Aorta (tissue), 5 donors: ENCODE measurements at regions not wholly inside any gene's neighbourhood (a gene's known extent, or its start where the extent isn't known, plus 50 kb on each side); places are given as distances from the start of the nearest gene placed in this dataset.
"Not testable (repeated sequence)": the region's sequence is repeated elsewhere in the genome, so short reads cannot be mapped to it uniquely, and the experiment has no call there.

Experiments
- ATAC-seq: fragments of 200-7000 bp; cut with Tn5 transposase; one replicate; pipeline ENCODE4 v1.9.1; 2022; ENCODE audit warnings: moderate library complexity; ENCODE audit not compliant: low FRiP score
- DNase-seq, 2 donors: peaks; one replicate each; pipeline ENCODE4 v3.0.0-alpha.2; 2020
- H3K27ac ChIP-seq, 2 donors: one replicate each; pipeline ENCODE4 v1.5.1; 2013; ENCODE audit warnings: low read length in 2 of 2, mild to moderate bottlenecking in 2 of 2, moderate library complexity in 2 of 2, control low read depth in 1 of 2, inconsistent platforms in 1 of 2, low read depth in 1 of 2
- H3K27me3 ChIP-seq, 2 donors: one replicate each; pipeline ENCODE4 v1.6.1; 2013; ENCODE audit warnings: control low read depth in 1 of 2, low read length in 1 of 2, mild to moderate bottlenecking in 1 of 2, moderate library complexity in 1 of 2; ENCODE audit not compliant: insufficient read depth in 2 of 2, control insufficient read depth in 1 of 2
- H3K36me3 ChIP-seq, 2 donors: one replicate each; pipeline ENCODE4 v1.6.1; 2013; ENCODE audit warnings: control low read depth in 1 of 2, low read length in 1 of 2, mild to moderate bottlenecking in 1 of 2; ENCODE audit not compliant: insufficient read depth in 2 of 2, control insufficient read depth in 1 of 2
- H3K4me1 ChIP-seq, 2 donors: one replicate each; pipeline ENCODE4 v1.6.1; 2013; ENCODE audit warnings: low read length in 2 of 2, control low read depth in 1 of 2, mild to moderate bottlenecking in 1 of 2, moderate library complexity in 1 of 2; ENCODE audit not compliant: insufficient read depth in 2 of 2, control insufficient read depth in 1 of 2
- H3K4me3 ChIP-seq, 2 donors: one replicate each; pipeline ENCODE4 v1.5.1; 2013; ENCODE audit warnings: low read length in 2 of 2, control low read depth in 1 of 2, mild to moderate bottlenecking in 1 of 2
- H3K9me3 ChIP-seq: one replicate; pipeline ENCODE4 v1.6.1; 2013; ENCODE audit warnings: mild to moderate bottlenecking, low read length; ENCODE audit not compliant: control insufficient read depth
- WGBS, 2 donors: extraction: QIAGEN DNeasy Blood & Tissue Kit; methylation state at CpG; one replicate each; pipeline ENCODE4 v1.1.7; 2013; 5-methylcytosine and 5-hydroxymethylcytosine counted together
- intact Hi-C, 2 donors: fragments of 100-400 bp; cut with DNase I; formaldehyde crosslinking; loops; one replicate each; pipeline versions ENCODE4 v1.14.2 to v1.15.0; 2022
- donor health status: healthy with polysubstance abuse.
- donor health status: Bipolar disorder and iron deficiency.
- donor health status: DM: no; HTN: no; CAD: no.
- donor health status: DM: no; HTN: no; CAD: no.
- donor health status: DM: yes; HTN: yes; CAD: no.

- H3K27ac ChIP-seq = no peak overlapping the region
- H3K4me3 ChIP-seq = no peak overlapping the region
- H3K9me3 ChIP-seq = no peaks in the 10 kb centered on the region
- DNase-seq (no peak), ATAC-seq (no peak)
- intact Hi-C loops = no loop called here
- H3K36me3 ChIP-seq = no peaks in the 10 kb centered on the region
- H3K27me3 ChIP-seq = no peaks in the 10 kb centered on the region
- H3K4me1 ChIP-seq = no peaks in the 10 kb centered on the region
These were observed 228.6 kb downstream of the FNDC1 start for GRCh38 chr6:159397753-159398152.

- Histone ChIP-seq H3K4me3 (no peak overlapping the region), H3K36me3 (no peaks in the 10 kb centered on the region), H3K9me3 (no peaks in the 10 kb centered on the region), H3K4me1 (no peaks in the 10 kb centered on the region), H3K27me3 (no peaks in the 10 kb centered on the region), H3K27ac (no peak overlapping the region)
- no peak for ATAC-seq
- 91 to 94% methylated on average over 6 of the region's 6 CpGs for WGBS, 2 donors
- intact Hi-C loops = no loop called here
- no peak for DNase-seq
These were observed 226.4 kb downstream of the FNDC1 start for GRCh38 chr6:159395609-159396008.

GRCh38 chr6:159392695-159393094, 223.5 kb downstream of the FNDC1 start:
- H3K27me3 ChIP-seq, H3K4me1 ChIP-seq, ATAC-seq, intact Hi-C loops, H3K36me3 ChIP-seq, H3K27ac ChIP-seq, H3K4me3 ChIP-seq, DNase-seq, H3K9me3 ChIP-seq: not testable (repeated sequence)
- WGBS, 2 donors = 96 to 98% methylated on average over 3 of the region's 3 CpGs

GRCh38 chr6:159390381-159390780, 221.2 kb downstream of the FNDC1 start:
- Histone ChIP-seq H3K4me1 (peaks cover 0 to 3% of the 10 kb centered on the region in 2 donors), H3K4me3 (no peak overlapping the region), H3K9me3 (no peaks in the 10 kb centered on the region), H3K27ac (peak overlapping the region in 1 of 2 donors; percentile 55), H3K27me3 (no peaks in the 10 kb centered on the region), H3K36me3 (no peaks in the 10 kb centered on the region)
- intact Hi-C loops = no loop called here
- WGBS, 2 donors = 2 to 4% methylated on average over 3 of the region's 3 CpGs
- DNase-seq = peak in 1 of 2 donors; percentile 59
- peak; percentile 22 for ATAC-seq

GRCh38 chr6:159389695-159390094, 220.5 kb downstream of the FNDC1 start:
- ATAC-seq = no peak
- no peak overlapping the region for H3K27ac ChIP-seq
- H3K9me3 ChIP-seq = no peaks in the 10 kb centered on the region
- intact Hi-C loops = no loop called here
- no peaks in the 10 kb centered on the region for H3K36me3 ChIP-seq
- DNase-seq = no peak
- WGBS, 2 donors = 74 to 77% methylated on average over 3 of the region's 3 CpGs
- H3K27me3 ChIP-seq = no peaks in the 10 kb centered on the region
- H3K4me1 ChIP-seq = peaks cover 0 to 3% of the 10 kb centered on the region in 2 donors
- H3K4me3 ChIP-seq = no peak overlapping the region

GRCh38 chr6:159380114-159380513, 210.9 kb downstream of the FNDC1 start:
- no peaks in the 10 kb centered on the region for H3K9me3 ChIP-seq
- DNase-seq (no peak), ATAC-seq (no peak)
- intact Hi-C loops = no loop called here
- no peak overlapping the region for H3K27ac ChIP-seq
- H3K4me1 ChIP-seq = no peaks in the 10 kb centered on the region
- no peak overlapping the region for H3K4me3 ChIP-seq
- 100% methylated on average over 1 of the region's 1 CpG for WGBS, 2 donors
- H3K27me3 ChIP-seq = no peaks in the 10 kb centered on the region
- no peaks in the 10 kb centered on the region for H3K36me3 ChIP-seq

GRCh38 chr6:159378411-159379328, 209.5 kb downstream of the FNDC1 start:
- intact Hi-C loops = loop anchor here in 1 of 2 donors (5.0 to 10.0 kb wide), 3 partner anchors 66 to 204 kb away; no protein-coding TSS in a partner anchor
- H3K27me3 ChIP-seq = no peaks in the 10 kb centered on the region
- WGBS, 2 donors = 70 to 80% methylated on average over 10 of the region's 10 CpGs
- H3K9me3 ChIP-seq = no peaks in the 10 kb centered on the region
- H3K36me3 ChIP-seq = no peaks in the 10 kb centered on the region
- no peak overlapping the region for H3K27ac ChIP-seq
- H3K4me1 ChIP-seq = no peaks in the 10 kb centered on the region
- ATAC-seq (peak; percentile 19), DNase-seq (no peak)
- H3K4me3 ChIP-seq = no peak overlapping the region

- peak; percentile 53 for ATAC-seq
- Histone ChIP-seq H3K4me3 (no peak overlapping the region), H3K9me3 (no peaks in the 10 kb centered on the region), H3K27ac (peak overlapping the region; percentile 56 to 84), H3K36me3 (no peaks in the 10 kb centered on the region), H3K4me1 (no peaks in the 10 kb centered on the region), H3K27me3 (no peaks in the 10 kb centered on the region)
- intact Hi-C loops = loop anchor here in 1 of 2 donors (5.0 to 10.0 kb wide), 3 partner anchors 64 to 202 kb away; no protein-coding TSS in a partner anchor
- WGBS, 2 donors = 5 to 7% methylated on average over 9 of the region's 9 CpGs
- no peak for DNase-seq
These were observed 207.4 kb downstream of the FNDC1 start for GRCh38 chr6:159376516-159377158.
